Mesenchymal stem cell (in vitro differentiated cells and primary cell): ENCODE measurements at regions not wholly inside any gene's neighbourhood (a gene's known extent, or its start where the extent isn't known, plus 50 kb on each side); places are given as distances from the start of the nearest gene placed in this dataset.

Experiments used
- DNase-seq: peaks from one replicate; pipeline ENCODE4 v3.0.0-alpha.2; 2013
- H2AFZ ChIP-seq: one replicate; pipeline ENCODE4 v1.6.1; 2013; ENCODE audit warnings: low read depth, mild to moderate bottlenecking, control low read depth, inconsistent platforms, low read length, moderate library complexity
- H2AK5ac ChIP-seq: 2 replicates; pipeline ENCODE4 v1.6.1; 2013; ENCODE audit warnings: low read length, moderate library complexity, mild to moderate bottlenecking, inconsistent platforms; ENCODE audit not compliant: severe bottlenecking
- H2BK120ac ChIP-seq: one replicate; pipeline ENCODE4 v1.6.1; 2013; ENCODE audit warnings: low read depth, mild to moderate bottlenecking, inconsistent platforms, low read length, moderate library complexity
- H2BK12ac ChIP-seq, 2 experiments: one replicate each; pipeline ENCODE4 v1.6.1; 2013; ENCODE audit warnings: inconsistent platforms in 2 of 2, low read length in 2 of 2, mild to moderate bottlenecking in 2 of 2, moderate library complexity in 2 of 2, control low read depth in 1 of 2
- H2BK15ac ChIP-seq: one replicate; pipeline ENCODE4 v1.6.1; 2013; ENCODE audit warnings: mild to moderate bottlenecking, low read depth, inconsistent platforms; ENCODE audit not compliant: poor library complexity, severe bottlenecking
- H2BK5ac ChIP-seq: 2 replicates; pipeline ENCODE4 v1.6.1; 2013; ENCODE audit warnings: low read depth, mild to moderate bottlenecking, low read length, control low read depth, inconsistent platforms; ENCODE audit not compliant: poor library complexity, severe bottlenecking
- H3K14ac ChIP-seq, 2 experiments: one replicate each; pipeline ENCODE4 v1.6.1; 2013; ENCODE audit warnings: inconsistent platforms in 2 of 2, low read length in 2 of 2, control low read depth in 1 of 2, mild to moderate bottlenecking in 1 of 2, moderate library complexity in 1 of 2
- H3K18ac ChIP-seq, 2 experiments: one replicate each; pipeline ENCODE4 v1.6.1; 2013; ENCODE audit warnings: inconsistent platforms in 2 of 2, low read length in 2 of 2, control low read depth in 1 of 2, low read depth in 1 of 2, mild to moderate bottlenecking in 1 of 2
- H3K23ac ChIP-seq, 2 experiments: one replicate each; pipeline ENCODE4 v1.6.1; 2013; ENCODE audit warnings: inconsistent platforms in 2 of 2, low read length in 2 of 2, mild to moderate bottlenecking in 2 of 2, moderate library complexity in 2 of 2, control low read depth in 1 of 2
- H3K27ac ChIP-seq: 2 replicates; pipeline ENCODE4 v1.5.1; 2013; ENCODE audit warnings: mild to moderate bottlenecking, moderate library complexity, low read length, control low read depth, inconsistent platforms; ENCODE audit not compliant: poor library complexity, severe bottlenecking
- H3K27me3 ChIP-seq, 2 experiments: 2 replicates each; pipeline versions ENCODE4 v1.6.1 to v1.7.0; 2013; ENCODE audit warnings: low read length in 2 of 2, mild to moderate bottlenecking in 2 of 2, moderate library complexity in 2 of 2, control low read depth in 1 of 2, inconsistent platforms in 1 of 2; ENCODE audit not compliant: control insufficient read depth in 1 of 2, insufficient read depth in 1 of 2
- H3K36me3 ChIP-seq, 2 experiments: 2 replicates each; pipeline versions ENCODE4 v1.6.1 to v1.7.0; 2013; ENCODE audit warnings: low read length in 2 of 2, control low read depth in 1 of 2, inconsistent platforms in 1 of 2, low read depth in 1 of 2, mild to moderate bottlenecking in 1 of 2; ENCODE audit not compliant: insufficient read depth in 2 of 2, control insufficient read depth in 1 of 2
- H3K4ac ChIP-seq, 2 experiments: one replicate each; pipeline ENCODE4 v1.6.1; 2013; ENCODE audit warnings: inconsistent platforms in 2 of 2, low read length in 2 of 2, mild to moderate bottlenecking in 2 of 2, moderate library complexity in 2 of 2, control low read depth in 1 of 2, low read depth in 1 of 2
- H3K4me1 ChIP-seq: 2 replicates; pipeline ENCODE4 v1.6.1; 2013; ENCODE audit warnings: low read depth, low read length, control low read depth; ENCODE audit not compliant: control insufficient read depth, insufficient read depth
- H3K4me2 ChIP-seq: 2 replicates; pipeline ENCODE4 v1.6.1; 2013; ENCODE audit warnings: low read length, mild to moderate bottlenecking, inconsistent platforms; ENCODE audit not compliant: poor library complexity, severe bottlenecking
- H3K4me3 ChIP-seq, 2 experiments: 2 replicates each; pipeline versions ENCODE4 v1.5.1 to v1.7.0; 2013; ENCODE audit warnings: low read length in 2 of 2, mild to moderate bottlenecking in 2 of 2, control low read depth in 1 of 2, low read depth in 1 of 2; ENCODE audit not compliant: insufficient read depth in 1 of 2
- H3K79me1 ChIP-seq: replicated peaks from 2 replicates; pipeline ENCODE4 v1.6.1; 2013; ENCODE audit warnings: mild to moderate bottlenecking, control low read depth, low read length, inconsistent platforms; ENCODE audit not compliant: poor library complexity, severe bottlenecking
- H3K9ac ChIP-seq: 2 replicates; pipeline ENCODE4 v1.7.0; 2013; ENCODE audit warnings: mild to moderate bottlenecking, low read length, moderate library complexity
- H3K9me3 ChIP-seq: 2 replicates; pipeline ENCODE4 v1.7.0; 2013; ENCODE audit warnings: mild to moderate bottlenecking, low read length; ENCODE audit not compliant: control insufficient read depth
- H4K8ac ChIP-seq: one replicate; pipeline ENCODE4 v1.6.1; 2013; ENCODE audit warnings: inconsistent platforms, mild to moderate bottlenecking, low read length, moderate library complexity
- H4K91ac ChIP-seq: one replicate; pipeline ENCODE4 v1.6.1; 2013; ENCODE audit warnings: mild to moderate bottlenecking, low read length, inconsistent platforms
- WGBS: methylation state at CpG from one replicate; pipeline ENCODE4 v1.1.7; 2013; ENCODE audit warnings: mixed read lengths; 5-methylcytosine and 5-hydroxymethylcytosine counted together

GRCh38 chr14:101657372-101657771 is 96.1 kb downstream of the DIO3 start:
- Histone ChIP-seq H3K14ac (no peak overlapping the region), H4K91ac (no peak overlapping the region), H3K23ac (no peak overlapping the region)

GRCh38 chr14:101665478-101666078 is 95.9 kb upstream of the PPP2R5C start:
- H3K4me3 ChIP-seq = no peak overlapping the region
- peak overlapping the region; percentile 2 for H2BK5ac ChIP-seq
- no peaks in the 10 kb centered on the region for H3K4me1 ChIP-seq
- no peak overlapping the region for H3K9ac ChIP-seq
- no peak overlapping the region for H3K14ac ChIP-seq
- no peak overlapping the region for H3K18ac ChIP-seq
- H3K9me3 ChIP-seq = peaks cover 20% of the 10 kb centered on the region
- no peak overlapping the region for H3K23ac ChIP-seq
- H3K79me1 ChIP-seq = no peaks in the 10 kb centered on the region
- no peak overlapping the region for H3K4ac ChIP-seq
- H2BK12ac ChIP-seq = no peak overlapping the region
- no peak overlapping the region for H2BK120ac ChIP-seq
- no peak overlapping the region for H3K27ac ChIP-seq
- no peak overlapping the region for H2BK15ac ChIP-seq
- H3K36me3 ChIP-seq = no peaks in the 10 kb centered on the region
- no peak overlapping the region for H4K8ac ChIP-seq
- no peak overlapping the region for H2AFZ ChIP-seq
- H2AK5ac ChIP-seq = no peak overlapping the region
- 73% methylated on average over 2 of the region's 3 CpGs for WGBS
- no peak overlapping the region for H3K4me2 ChIP-seq
- H4K91ac ChIP-seq = no peak overlapping the region
- DNase-seq = peak; percentile 29
- H3K27me3 ChIP-seq = peaks cover 17 to 29% of the 10 kb centered on the region in 2 experiments

More at GRCh38 chr14:101657372-101657771, 96.1 kb downstream of the DIO3 start:
- Histone ChIP-seq H3K9ac (no peak overlapping the region), H3K4ac (no peak overlapping the region), H2AK5ac (no peak overlapping the region), H3K36me3 (no peaks in the 10 kb centered on the region), H4K8ac (no peak overlapping the region), H3K27me3 (peaks cover 21 to 59% of the 10 kb centered on the region in 2 experiments), H2AFZ (no peak overlapping the region), H2BK5ac (no peak overlapping the region), H3K9me3 (no peaks in the 10 kb centered on the region), H3K27ac (no peak overlapping the region), H3K79me1 (no peaks in the 10 kb centered on the region), H3K4me3 (no peak overlapping the region), H2BK12ac (no peak overlapping the region), H3K4me2 (no peak overlapping the region), H3K18ac (no peak overlapping the region), H3K4me1 (no peaks in the 10 kb centered on the region), H2BK15ac (no peak overlapping the region), H2BK120ac (no peak overlapping the region)
- no peak for DNase-seq

- Histone ChIP-seq H2BK12ac (no peak overlapping the region), H3K27me3 (peaks cover 17 to 29% of the 10 kb centered on the region in 2 experiments), H3K14ac (no peak overlapping the region), H2AK5ac (no peak overlapping the region), H3K4me3 (no peak overlapping the region), H2AFZ (no peak overlapping the region), H3K4ac (no peak overlapping the region), H2BK15ac (no peak overlapping the region), H3K4me2 (no peak overlapping the region), H3K9me3 (peaks cover 27% of the 10 kb centered on the region), H3K4me1 (no peaks in the 10 kb centered on the region), H3K23ac (no peak overlapping the region), H3K9ac (no peak overlapping the region), H2BK5ac (no peak overlapping the region), H3K36me3 (no peaks in the 10 kb centered on the region), H2BK120ac (no peak overlapping the region), H4K8ac (no peak overlapping the region), H4K91ac (no peak overlapping the region), H3K18ac (no peak overlapping the region), H3K27ac (no peak overlapping the region), H3K79me1 (no peaks in the 10 kb centered on the region)
- DNase-seq = no peak
- 90% methylated on average over 16 of the region's 16 CpGs for WGBS
Measured at GRCh38 chr14:101666264-101666663, 95.2 kb upstream of the PPP2R5C start.

- H3K9ac ChIP-seq = no peak overlapping the region
- no peak for DNase-seq
- no peak overlapping the region for H3K23ac ChIP-seq
- no peak overlapping the region for H3K27ac ChIP-seq
- H3K14ac ChIP-seq = no peak overlapping the region
- no peak overlapping the region for H4K8ac ChIP-seq
- peaks cover 31% of the 10 kb centered on the region for H3K9me3 ChIP-seq
- H3K27me3 ChIP-seq = peaks cover 7 to 21% of the 10 kb centered on the region in 2 experiments
- H2BK120ac ChIP-seq = no peak overlapping the region
- H2BK12ac ChIP-seq = no peak overlapping the region
- no peak overlapping the region for H3K4me2 ChIP-seq
- no peaks in the 10 kb centered on the region for H3K4me1 ChIP-seq
- H2AFZ ChIP-seq = no peak overlapping the region
- no peak overlapping the region for H3K4me3 ChIP-seq
- no peak overlapping the region for H4K91ac ChIP-seq
- H3K36me3 ChIP-seq = no peaks in the 10 kb centered on the region
- H3K18ac ChIP-seq = no peak overlapping the region
- H2BK5ac ChIP-seq = no peak overlapping the region
- H2AK5ac ChIP-seq = no peak overlapping the region
- H3K79me1 ChIP-seq = no peaks in the 10 kb centered on the region
- H2BK15ac ChIP-seq = no peak overlapping the region
- no peak overlapping the region for H3K4ac ChIP-seq
Measured at GRCh38 chr14:101669629-101670028, 91.9 kb upstream of the PPP2R5C start.
